ENCODE measurements at regions not wholly inside any gene's neighbourhood (a gene's known extent, or its start where the extent isn't known, plus 50 kb on each side); places are given as distances from the start of the nearest gene placed in this dataset.
"Not testable (repeated sequence)": the region's sequence is repeated elsewhere in the genome, so short reads cannot be mapped to it uniquely, and the experiment has no call there.

GRCh38 chr14:56996721-56997399, 186.6 kb upstream of the OTX2 start:
- H3K9me3 Mint-ChIP-seq (ENCODE audit: unreplicated experiment) = peaks cover 2% of the 10 kb centered on the region
- no peaks in the 10 kb centered on the region for H3K27me3 Mint-ChIP-seq (ENCODE audit: unreplicated experiment)
- H3K36me3 Mint-ChIP-seq (ENCODE audit: unreplicated experiment) = no peaks in the 10 kb centered on the region
- H3K4me1 Mint-ChIP-seq (ENCODE audit: low read depth, unreplicated experiment) = no peaks in the 10 kb centered on the region
- no peak for DNase-seq
- no peak for TF ChIP-seq CTCF (IDR thresholded peaks at IDR 0.05; ENCODE audit: partially characterized antibody, unreplicated experiment)
- no peak overlapping the region for H3K27ac Mint-ChIP-seq (ENCODE audit: unreplicated experiment)
- no peak overlapping the region for H3K4me3 Mint-ChIP-seq (ENCODE audit: unreplicated experiment)

- Mint-ChIP-seq H3K27me3 (ENCODE audit: unreplicated experiment) (no peaks in the 10 kb centered on the region), H3K27ac (ENCODE audit: unreplicated experiment) (no peak overlapping the region), H3K36me3 (ENCODE audit: unreplicated experiment) (no peaks in the 10 kb centered on the region), H3K4me1 (ENCODE audit: low read depth, unreplicated experiment) (no peaks in the 10 kb centered on the region), H3K9me3 (ENCODE audit: unreplicated experiment) (no peaks in the 10 kb centered on the region), H3K4me3 (ENCODE audit: unreplicated experiment) (no peak overlapping the region)
- no peak for DNase-seq
- TF ChIP-seq CTCF (IDR thresholded peaks at IDR 0.05; ENCODE audit: partially characterized antibody, unreplicated experiment) = no peak
These were observed 184.7 kb upstream of the OTX2 start for GRCh38 chr14:56995010-56995409.

- Mint-ChIP-seq H3K4me3 (ENCODE audit: unreplicated experiment) (no peak overlapping the region), H3K4me1 (ENCODE audit: low read depth, unreplicated experiment) (no peaks in the 10 kb centered on the region), H3K27ac (ENCODE audit: unreplicated experiment) (no peak overlapping the region), H3K27me3 (ENCODE audit: unreplicated experiment) (no peaks in the 10 kb centered on the region), H3K36me3 (ENCODE audit: unreplicated experiment) (no peaks in the 10 kb centered on the region), H3K9me3 (ENCODE audit: unreplicated experiment) (no peaks in the 10 kb centered on the region)
- no peak for DNase-seq
- TF ChIP-seq CTCF (IDR thresholded peaks at IDR 0.05; ENCODE audit: partially characterized antibody, unreplicated experiment) = no peak
These were observed 182.1 kb upstream of the OTX2 start for GRCh38 chr14:56992332-56992820.

- H3K4me1 Mint-ChIP-seq (ENCODE audit: low read depth, unreplicated experiment); H3K9me3 Mint-ChIP-seq (ENCODE audit: unreplicated experiment); H3K27me3 Mint-ChIP-seq (ENCODE audit: unreplicated experiment); DNase-seq; H3K36me3 Mint-ChIP-seq (ENCODE audit: unreplicated experiment); H3K27ac Mint-ChIP-seq (ENCODE audit: unreplicated experiment); H3K4me3 Mint-ChIP-seq (ENCODE audit: unreplicated experiment): not testable (repeated sequence)
These were observed 180.8 kb upstream of the OTX2 start for GRCh38 chr14:56990991-56991627.

GRCh38 chr14:56989359-56989758, 179.1 kb upstream of the OTX2 start:
- Mint-ChIP-seq H3K36me3 (ENCODE audit: unreplicated experiment) (no peaks in the 10 kb centered on the region), H3K4me1 (ENCODE audit: low read depth, unreplicated experiment) (no peaks in the 10 kb centered on the region), H3K4me3 (ENCODE audit: unreplicated experiment) (no peak overlapping the region), H3K27me3 (ENCODE audit: unreplicated experiment) (no peaks in the 10 kb centered on the region), H3K27ac (ENCODE audit: unreplicated experiment) (no peak overlapping the region), H3K9me3 (ENCODE audit: unreplicated experiment) (no peaks in the 10 kb centered on the region)
- no peak for DNase-seq
- no peak for TF ChIP-seq CTCF (IDR thresholded peaks at IDR 0.05; ENCODE audit: partially characterized antibody, unreplicated experiment)
